ENCODE measurements at regions not wholly inside any gene's neighbourhood (a gene's known extent, or its start where the extent isn't known, plus 50 kb on each side); places are given as distances from the start of the nearest gene placed in this dataset.

DNA sequence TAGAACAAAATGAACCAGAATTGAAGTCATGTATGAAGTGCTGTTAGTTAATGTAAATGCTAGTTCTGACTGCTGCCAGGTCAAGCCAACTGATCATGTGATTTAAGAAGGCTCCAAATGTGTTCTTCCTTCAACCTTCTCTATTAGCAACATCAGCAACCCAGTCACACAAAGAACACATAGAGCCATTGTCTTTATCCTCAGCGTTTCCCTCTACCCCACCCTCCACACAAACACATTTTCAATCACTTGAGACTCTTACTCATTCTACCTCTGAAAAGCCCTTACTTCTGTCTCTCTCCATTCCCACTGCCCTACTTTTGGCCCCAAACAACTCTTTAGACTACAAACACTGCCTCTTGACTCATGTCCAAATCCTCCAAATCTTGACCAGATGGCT, 89.7 kb upstream of the KDR start:
- 57% methylated on average over 1 of the region's 1 CpG for WGBS
- no peak overlapping the region for H3K27ac ChIP-seq (ENCODE audit: low read depth in 1 of 2, low read length in 2 of 2)
- no peaks in the 10 kb centered on the region for H3K27me3 ChIP-seq (ENCODE audit: control insufficient read depth in 4 of 4, insufficient read depth in 4 of 4, low read length in 3 of 4)
- TF ChIP-seq TAF1 (conservative IDR thresholded peaks at IDR 0.05) (no peak), FOXA2 (IDR thresholded peaks at IDR 0.05) (no peak), SP1 (IDR thresholded peaks at IDR 0.05) (no peak), RAD21 (IDR thresholded peaks at IDR 0.05) (no peak), CTCF (IDR thresholded peaks at IDR 0.05; ENCODE audit: low read depth, low read length, missing input control) (no peak), HNF4A (conservative IDR thresholded peaks at IDR 0.05) (no peak), FOXA1 (IDR thresholded peaks at IDR 0.05) (no peak), ZBTB33 (IDR thresholded peaks at IDR 0.05) (no peak), NR2F2 (IDR thresholded peaks at IDR 0.05) (no peak), REST (IDR thresholded peaks at IDR 0.05) (no peak)
- TF ChIP-seq, protein P1, sequence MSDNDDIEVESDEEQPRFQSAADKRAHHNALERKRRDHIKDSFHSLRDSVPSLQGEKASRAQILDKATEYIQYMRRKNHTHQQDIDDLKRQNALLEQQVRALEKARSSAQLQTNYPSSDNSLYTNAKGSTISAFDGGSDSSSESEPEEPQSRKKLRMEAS (IDR thresholded peaks at IDR 0.05) = no peak
- no peaks in the 10 kb centered on the region for H3K9me3 ChIP-seq (ENCODE audit: control insufficient read depth in 4 of 4, low read length in 3 of 4)
- H3K4me3 ChIP-seq (ENCODE audit: low read depth in 1 of 3, low read length in 3 of 3) = no peak overlapping the region
- no peaks in the 10 kb centered on the region for H3K36me3 ChIP-seq (ENCODE audit: control insufficient read depth in 4 of 4, insufficient read depth in 3 of 4, low read depth in 1 of 4, low read length in 3 of 4)
- no peaks in the 10 kb centered on the region for H3K4me1 ChIP-seq (ENCODE audit: control insufficient read depth in 4 of 4, insufficient read depth in 4 of 4, low read length in 3 of 4)
- no peak for DNase-seq (ENCODE audit: low spot score)
- H3K9ac ChIP-seq (ENCODE audit: low read depth in 1 of 2, low read length in 2 of 2) = no peak overlapping the region

- Histone ChIP-seq H3K36me3 (ENCODE audit: control insufficient read depth in 4 of 4, insufficient read depth in 3 of 4, low read depth in 1 of 4, low read length in 3 of 4) (no peaks in the 10 kb centered on the region), H3K27me3 (ENCODE audit: control insufficient read depth in 4 of 4, insufficient read depth in 4 of 4, low read length in 3 of 4) (no peaks in the 10 kb centered on the region), H3K27ac (ENCODE audit: low read depth in 1 of 2, low read length in 2 of 2) (no peak overlapping the region), H3K4me3 (ENCODE audit: low read depth in 1 of 3, low read length in 3 of 3) (no peak overlapping the region), H3K4me1 (ENCODE audit: control insufficient read depth in 4 of 4, insufficient read depth in 4 of 4, low read length in 3 of 4) (no peaks in the 10 kb centered on the region), H3K9me3 (ENCODE audit: control insufficient read depth in 4 of 4, low read length in 3 of 4) (no peaks in the 10 kb centered on the region), H3K9ac (ENCODE audit: low read depth in 1 of 2, low read length in 2 of 2) (no peak overlapping the region)
- no peak for DNase-seq (ENCODE audit: low spot score)
- 38% methylated on average over 4 of the region's 4 CpGs for WGBS
- TF ChIP-seq CTCF (IDR thresholded peaks at IDR 0.05; ENCODE audit: low read depth, low read length, missing input control) (no peak), SP1 (IDR thresholded peaks at IDR 0.05) (no peak), YY1 (IDR thresholded peaks at IDR 0.05) (no peak), NR2F2 (IDR thresholded peaks at IDR 0.05) (no peak), GABPA (IDR thresholded peaks at IDR 0.05 in 1 of 2, conservative IDR thresholded peaks at IDR 0.05 in 1 of 2) (no peak), ATF3 (IDR thresholded peaks at IDR 0.05) (no peak), HNF4A (conservative IDR thresholded peaks at IDR 0.05) (no peak)
Measured at GRCh38 chr4:55216863-55217635, 91.7 kb upstream of the KDR start.
